GM10248 (cell line): ENCODE measurements at regions not wholly inside any gene's neighbourhood (a gene's known extent, or its start where the extent isn't known, plus 50 kb on each side); places are given as distances from the start of the nearest gene placed in this dataset.

Experiments used
- CTCF ChIA-PET: fragments of 300-600 bp; sonication (Branson Sonifier 250); formaldehyde crosslinking; extraction: SDS; loops from one replicate; lab custom pipeline; 2021; ENCODE audit warnings: antibody characterized with exemption; lab: Yijun Ruan, JAX
- POLR2A ChIA-PET: fragments of 350-650 bp; sonication (Branson Sonifier 250); formaldehyde crosslinking; extraction: SDS; loops from one replicate; lab custom pipeline; 2020; ENCODE audit warnings: antibody characterized with exemption; lab: Yijun Ruan, JAX
- DNase-seq: peaks from one replicate; pipeline ENCODE4 v3.0.0; 2012; ENCODE audit errors: extremely low spot score
- TF ChIP-seq, protein P1 (sequence below): IDR thresholded peaks from 2 replicates; pipeline ENCODE4 v1.5.1; 2012; ENCODE audit warnings: mild to moderate bottlenecking, low read depth; ENCODE audit errors: extremely low read depth, missing control alignments, control extremely low read depth

DNA sequence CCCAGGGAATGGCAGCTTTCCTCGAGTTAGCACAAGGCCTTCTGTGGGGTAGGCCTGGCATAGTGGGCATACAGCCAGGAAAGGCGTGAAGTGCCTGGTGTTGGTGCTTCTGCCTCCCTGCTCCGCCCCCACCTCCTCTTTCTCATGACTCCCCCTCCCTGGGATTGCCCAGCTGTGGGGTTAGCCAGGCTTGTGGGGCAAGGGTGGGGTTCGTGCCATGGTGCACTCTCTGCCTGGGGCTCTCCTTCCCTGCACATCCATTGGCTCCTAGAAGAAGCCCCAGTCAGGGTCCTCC lies 236.8 kb upstream of the NCAM1 start:
- DNase-seq, result no peak
- ChIA-PET CTCF (no interaction called here), POLR2A (no interaction called here)
- TF ChIP-seq, protein P1, sequence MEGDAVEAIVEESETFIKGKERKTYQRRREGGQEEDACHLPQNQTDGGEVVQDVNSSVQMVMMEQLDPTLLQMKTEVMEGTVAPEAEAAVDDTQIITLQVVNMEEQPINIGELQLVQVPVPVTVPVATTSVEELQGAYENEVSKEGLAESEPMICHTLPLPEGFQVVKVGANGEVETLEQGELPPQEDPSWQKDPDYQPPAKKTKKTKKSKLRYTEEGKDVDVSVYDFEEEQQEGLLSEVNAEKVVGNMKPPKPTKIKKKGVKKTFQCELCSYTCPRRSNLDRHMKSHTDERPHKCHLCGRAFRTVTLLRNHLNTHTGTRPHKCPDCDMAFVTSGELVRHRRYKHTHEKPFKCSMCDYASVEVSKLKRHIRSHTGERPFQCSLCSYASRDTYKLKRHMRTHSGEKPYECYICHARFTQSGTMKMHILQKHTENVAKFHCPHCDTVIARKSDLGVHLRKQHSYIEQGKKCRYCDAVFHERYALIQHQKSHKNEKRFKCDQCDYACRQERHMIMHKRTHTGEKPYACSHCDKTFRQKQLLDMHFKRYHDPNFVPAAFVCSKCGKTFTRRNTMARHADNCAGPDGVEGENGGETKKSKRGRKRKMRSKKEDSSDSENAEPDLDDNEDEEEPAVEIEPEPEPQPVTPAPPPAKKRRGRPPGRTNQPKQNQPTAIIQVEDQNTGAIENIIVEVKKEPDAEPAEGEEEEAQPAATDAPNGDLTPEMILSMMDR, result no peak

DNA sequence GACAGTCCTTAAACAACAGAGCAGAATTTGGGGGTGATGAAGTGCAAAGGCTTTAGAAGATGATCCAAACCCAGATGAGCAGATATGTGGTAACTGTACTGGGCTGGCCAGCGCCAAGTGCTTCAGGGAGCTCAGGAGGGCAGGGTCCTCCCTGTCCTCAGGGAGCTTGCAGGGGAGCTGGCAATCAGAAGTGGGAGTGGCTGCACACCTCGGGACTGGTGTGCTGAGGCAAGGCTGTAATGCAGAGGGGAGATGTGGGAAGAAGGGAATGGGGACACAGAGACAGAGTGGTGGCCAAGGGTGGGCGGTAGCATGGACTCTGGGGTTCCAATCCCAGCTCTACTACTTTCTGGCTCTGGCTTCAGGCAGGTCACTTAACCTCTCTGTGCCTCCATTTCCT lies 235.6 kb upstream of the NCAM1 start:
- TF ChIP-seq, protein P1, result no peak
- ChIA-PET CTCF (interaction anchor here (1.4 kb wide), 1 partner anchor 137 kb away, joined by 6 read pairs; no protein-coding TSS in a partner anchor), POLR2A (no interaction called here)
- DNase-seq, result no peak

DNA sequence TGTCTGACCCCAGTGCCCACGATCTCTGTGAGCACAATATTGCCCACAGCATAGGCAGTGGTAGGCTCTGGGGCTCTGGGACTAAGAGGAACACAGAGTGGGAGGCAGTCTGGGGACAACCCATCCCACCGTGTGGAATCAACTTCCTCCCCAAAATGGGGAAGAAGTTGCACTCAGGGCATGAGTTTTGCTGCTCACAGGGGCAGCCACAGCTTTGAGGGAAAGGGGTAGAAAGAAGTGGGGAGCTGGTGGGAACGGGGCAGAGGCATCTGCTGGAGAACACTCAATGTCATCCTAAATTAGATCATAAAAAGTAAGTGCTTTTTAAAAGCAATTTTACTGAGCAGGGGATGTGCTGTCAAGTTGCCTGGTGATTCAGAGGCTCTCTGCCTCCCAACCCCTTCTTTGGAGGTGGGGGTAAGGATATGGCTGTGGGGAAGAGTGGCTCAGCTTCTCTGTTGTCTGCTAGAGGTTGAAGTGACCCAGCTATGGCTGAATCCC lies 233.8 kb upstream of the NCAM1 start:
- POLR2A ChIA-PET, result no interaction called here
- TF ChIP-seq, protein P1, result no peak
- no peak for DNase-seq
- CTCF ChIA-PET, result no interaction called here

DNA sequence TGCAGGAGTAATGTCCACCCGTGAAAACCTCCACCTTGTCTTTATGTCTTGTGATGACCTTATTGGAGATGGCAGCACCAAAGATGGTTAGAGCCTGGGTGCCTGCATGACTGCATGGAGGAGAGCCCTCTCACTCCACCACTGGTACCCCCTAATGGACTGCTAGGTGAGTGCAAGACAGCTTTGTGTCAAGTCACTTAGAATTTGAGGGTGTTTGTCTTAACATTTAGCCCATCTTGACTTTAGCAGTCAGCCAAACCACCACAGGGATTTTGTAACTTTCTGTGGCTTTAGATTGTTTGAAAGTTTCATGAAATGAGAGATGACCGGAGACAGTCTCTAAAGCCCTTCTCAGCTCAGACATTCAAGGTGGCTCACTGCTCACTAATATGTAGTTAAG lies 232.9 kb upstream of the NCAM1 start:
- no peak for DNase-seq
- ChIA-PET POLR2A (no interaction called here), CTCF (no interaction called here)
- TF ChIP-seq, protein P1, result no peak

DNA sequence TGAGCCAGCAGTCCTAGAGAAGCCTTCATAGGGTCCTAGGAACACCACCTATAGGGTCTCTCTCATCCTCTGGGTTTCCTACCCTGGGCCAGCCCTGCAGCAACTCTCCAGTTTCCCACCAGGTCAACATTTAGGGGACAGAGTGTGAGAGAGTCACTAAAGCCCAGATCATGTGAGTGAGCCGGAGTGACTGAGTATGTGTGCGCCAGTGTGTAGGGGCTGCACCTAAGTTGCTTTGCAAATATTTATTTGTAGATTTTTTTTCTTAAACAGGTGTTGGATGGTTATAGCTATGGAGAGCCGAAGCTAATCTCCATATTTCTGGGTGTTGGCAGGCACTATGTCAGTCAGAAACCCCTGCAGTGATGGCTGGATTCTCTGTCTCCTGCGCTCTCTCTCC lies 232.5 kb upstream of the NCAM1 start:
- TF ChIP-seq, protein P1, result no peak
- POLR2A ChIA-PET, result no interaction called here
- CTCF ChIA-PET, result no interaction called here
- no peak for DNase-seq

DNA sequence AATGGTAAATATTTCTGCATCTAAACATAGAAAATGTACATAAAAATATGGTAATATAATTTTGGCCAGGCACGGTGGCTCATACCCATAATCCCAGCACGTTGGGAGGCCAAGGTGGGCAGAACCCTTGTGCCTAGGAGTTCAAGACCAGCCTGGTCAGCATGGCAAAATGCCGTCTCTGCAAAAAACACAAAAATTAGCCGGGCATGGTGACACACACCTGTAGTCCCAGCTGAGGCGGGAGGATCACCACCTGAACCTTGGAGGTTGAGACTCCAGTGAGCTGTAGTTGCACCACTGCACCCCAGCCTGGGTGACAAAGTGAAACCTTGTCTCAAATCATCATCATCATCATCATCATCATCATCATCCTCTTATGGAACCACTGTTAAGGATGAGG lies 230.6 kb upstream of the NCAM1 start:
- ChIA-PET CTCF (no interaction called here), POLR2A (no interaction called here)
- no peak for DNase-seq
- TF ChIP-seq, protein P1, result no peak

DNA sequence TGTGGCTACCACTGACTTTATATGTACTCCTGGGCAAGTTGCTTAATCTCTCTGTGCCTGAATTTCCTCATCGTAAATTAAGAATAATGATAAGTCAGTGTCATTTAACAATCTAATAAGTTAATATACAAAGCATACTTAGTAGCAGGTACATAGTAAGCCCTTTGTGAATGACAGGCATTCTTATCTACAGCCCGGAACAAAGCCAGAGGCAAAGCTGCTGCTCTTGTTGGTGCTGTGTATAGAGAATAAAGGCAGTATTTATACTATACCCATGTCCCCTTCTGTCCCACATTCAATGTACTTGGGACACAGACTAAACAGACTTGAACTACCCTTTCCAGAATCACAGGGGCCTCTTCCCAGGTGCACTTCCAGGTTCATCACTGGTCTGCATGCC lies 229.7 kb upstream of the NCAM1 start:
- ChIA-PET CTCF (no interaction called here), POLR2A (no interaction called here)
- no peak for DNase-seq
- TF ChIP-seq, protein P1, result no peak
